OCI-LY7 (cell line): ENCODE measurements at regions not wholly inside any gene's neighbourhood (a gene's known extent, or its start where the extent isn't known, plus 50 kb on each side); places are given as distances from the start of the nearest gene placed in this dataset.

Source experiments
- BruUV-seq: library from RNA; stranded (reverse); fragments of 400-500 nt; replicated peaks from 2 replicates; lab custom pipeline; 2021; lab: Mats Ljungman, UMichigan
- CTCF ChIA-PET: fragments of 300-600 bp; sonication (Branson Sonifier 250); formaldehyde crosslinking; loops from one replicate; lab custom pipeline; 2022; ENCODE audit warnings: antibody characterized with exemption; ENCODE audit not compliant: unreplicated experiment; lab: Charles Lee
- POLR2A ChIA-PET: fragments of 300-600 bp; sonication (Branson Sonifier 250); formaldehyde crosslinking; loops from one replicate; lab custom pipeline; 2022; ENCODE audit warnings: antibody characterized with exemption; lab: Charles Lee
- DNase-seq: peaks from one replicate; pipeline ENCODE4 v3.0.0-alpha.2; 2015; ENCODE audit warnings: low spot score
- H2AFZ ChIP-seq: fragments of 200-600 bp; sonication (generic), shearing (Covaris generic); 2 replicates; pipeline ENCODE4 v1.6.1; 2014; ENCODE audit warnings: mild to moderate bottlenecking, antibody characterized with exemption, low read length, moderate library complexity
- H3K27ac ChIP-seq: fragments of 200-600 bp; sonication (generic); 2 replicates; pipeline ENCODE4 v1.5.1; 2014; ENCODE audit warnings: mixed run types, low read depth, mild to moderate bottlenecking, moderate library complexity, low read length, inconsistent platforms; ENCODE audit not compliant: poor library complexity, severe bottlenecking
- H3K36me3 ChIP-seq: fragments of 200-600 bp; sonication (generic); 2 replicates; pipeline ENCODE4 v1.6.1; 2014; ENCODE audit warnings: mild to moderate bottlenecking, antibody characterized with exemption, low read length, moderate library complexity, mixed read lengths; ENCODE audit not compliant: insufficient read depth
- H3K4me1 ChIP-seq: fragments of 200-600 bp; sonication (generic); 2 replicates; pipeline ENCODE4 v1.5.1; 2014; ENCODE audit warnings: mild to moderate bottlenecking, low read length; ENCODE audit not compliant: insufficient read depth, poor library complexity, severe bottlenecking
- H3K4me2 ChIP-seq: fragments of 200-600 bp; sonication (generic); 2 replicates; pipeline ENCODE4 v1.6.1; 2014; ENCODE audit warnings: mild to moderate bottlenecking, low read length
- H3K4me3 ChIP-seq: fragments of 200-600 bp; sonication (generic); 2 replicates; pipeline ENCODE4 v1.5.1; 2014; ENCODE audit warnings: mild to moderate bottlenecking, low read depth, low read length; ENCODE audit not compliant: poor library complexity, severe bottlenecking
- H3K79me2 ChIP-seq: fragments of 200-600 bp; sonication (generic); 2 replicates; pipeline ENCODE4 v1.6.1; 2016; ENCODE audit warnings: low read depth, mild to moderate bottlenecking, low read length, moderate library complexity, mixed read lengths; ENCODE audit not compliant: insufficient read depth
- H3K9me2 ChIP-seq: fragments of 200-600 bp; sonication (generic); 2 replicates; pipeline ENCODE4 v1.6.1; 2016; ENCODE audit warnings: mild to moderate bottlenecking, low read length, mixed read lengths; ENCODE audit not compliant: insufficient read depth
- H3K9me3 ChIP-seq: fragments of 200-600 bp; sonication (generic); 2 replicates; pipeline ENCODE4 v1.6.1; 2014; ENCODE audit warnings: mild to moderate bottlenecking, mixed run types, low read length, mixed read lengths
- H4K20me1 ChIP-seq: fragments of 200-600 bp; sonication (generic); 2 replicates; pipeline ENCODE4 v1.6.1; 2014; ENCODE audit warnings: mild to moderate bottlenecking, antibody characterized with exemption, low read length, moderate library complexity, mixed read lengths; ENCODE audit not compliant: insufficient read depth
- EZH2phosphoT487 ChIP-seq: fragments of 200-600 bp; sonication (generic); IDR thresholded peaks from 2 replicates; pipeline ENCODE4 v1.6.1; 2018; ENCODE audit warnings: low read depth, borderline replicate concordance, mild to moderate bottlenecking, mixed run types, antibody characterized with exemption, low read length, moderate library complexity, mixed read lengths
- intact Hi-C: fragments of 100-400 bp; cut with micrococcal nuclease; formaldehyde crosslinking; loops from one replicate; pipeline ENCODE4 v1.10.0; 2022; ENCODE audit not compliant: unreplicated experiment
- TF ChIP-seq, protein P1 (sequence below): fragments of 200-600 bp; sonication (generic); conservative IDR thresholded peaks from 2 replicates; pipeline ENCODE4 v1.5.1; 2014; ENCODE audit warnings: mild to moderate bottlenecking, antibody characterized with exemption, low read length, moderate library complexity, mixed read lengths

GRCh38 chr12:83349907-83350611 is 663.4 kb downstream of the TMTC2 start:
- intact Hi-C loops: no loop called here
- Histone ChIP-seq H3K27ac (no peak overlapping the region), H3K9me2 (no peaks in the 10 kb centered on the region), H3K36me3 (no peaks in the 10 kb centered on the region), H3K4me3 (no peak overlapping the region), H3K79me2 (no peaks in the 10 kb centered on the region), H3K4me2 (no peak overlapping the region), H3K9me3 (no peaks in the 10 kb centered on the region), H3K4me1 (no peaks in the 10 kb centered on the region), H4K20me1 (no peaks in the 10 kb centered on the region), H2AFZ (no peak overlapping the region)
- no peak for DNase-seq
- BruUV-seq: no TSS peak
- TF ChIP-seq, protein P1, sequence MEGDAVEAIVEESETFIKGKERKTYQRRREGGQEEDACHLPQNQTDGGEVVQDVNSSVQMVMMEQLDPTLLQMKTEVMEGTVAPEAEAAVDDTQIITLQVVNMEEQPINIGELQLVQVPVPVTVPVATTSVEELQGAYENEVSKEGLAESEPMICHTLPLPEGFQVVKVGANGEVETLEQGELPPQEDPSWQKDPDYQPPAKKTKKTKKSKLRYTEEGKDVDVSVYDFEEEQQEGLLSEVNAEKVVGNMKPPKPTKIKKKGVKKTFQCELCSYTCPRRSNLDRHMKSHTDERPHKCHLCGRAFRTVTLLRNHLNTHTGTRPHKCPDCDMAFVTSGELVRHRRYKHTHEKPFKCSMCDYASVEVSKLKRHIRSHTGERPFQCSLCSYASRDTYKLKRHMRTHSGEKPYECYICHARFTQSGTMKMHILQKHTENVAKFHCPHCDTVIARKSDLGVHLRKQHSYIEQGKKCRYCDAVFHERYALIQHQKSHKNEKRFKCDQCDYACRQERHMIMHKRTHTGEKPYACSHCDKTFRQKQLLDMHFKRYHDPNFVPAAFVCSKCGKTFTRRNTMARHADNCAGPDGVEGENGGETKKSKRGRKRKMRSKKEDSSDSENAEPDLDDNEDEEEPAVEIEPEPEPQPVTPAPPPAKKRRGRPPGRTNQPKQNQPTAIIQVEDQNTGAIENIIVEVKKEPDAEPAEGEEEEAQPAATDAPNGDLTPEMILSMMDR: no peak
- TF ChIP-seq EZH2phosphoT487: no peak
- ChIA-PET CTCF (no interaction called here), POLR2A (interaction anchor here (0.7 kb wide), 1 partner anchor 559 kb away, joined by 4 read pairs; no protein-coding TSS in a partner anchor)

- no peak overlapping the region for H3K4me2 ChIP-seq
- H3K9me3 ChIP-seq: no peaks in the 10 kb centered on the region
- intact Hi-C loops: no loop called here
- no peak for DNase-seq
- POLR2A ChIA-PET: no interaction called here
- H3K9me2 ChIP-seq: no peaks in the 10 kb centered on the region
- no peaks in the 10 kb centered on the region for H3K79me2 ChIP-seq
- H4K20me1 ChIP-seq: no peaks in the 10 kb centered on the region
- no peak overlapping the region for H3K4me3 ChIP-seq
- BruUV-seq: no TSS peak
- no peaks in the 10 kb centered on the region for H3K36me3 ChIP-seq
- no peaks in the 10 kb centered on the region for H3K4me1 ChIP-seq
- CTCF ChIA-PET: no interaction called here
- TF ChIP-seq, protein P1: no peak
- TF ChIP-seq EZH2phosphoT487: no peak
- no peak overlapping the region for H2AFZ ChIP-seq
- H3K27ac ChIP-seq: no peak overlapping the region
Observed at GRCh38 chr12:83346333-83346732, 659.6 kb downstream of the TMTC2 start.

- no peak for DNase-seq
- Histone ChIP-seq H3K4me1 (no peaks in the 10 kb centered on the region), H3K9me3 (no peaks in the 10 kb centered on the region), H3K79me2 (no peaks in the 10 kb centered on the region), H3K27ac (no peak overlapping the region), H3K4me3 (no peak overlapping the region), H3K36me3 (no peaks in the 10 kb centered on the region), H3K9me2 (no peaks in the 10 kb centered on the region), H3K4me2 (no peak overlapping the region), H4K20me1 (no peaks in the 10 kb centered on the region), H2AFZ (no peak overlapping the region)
- TF ChIP-seq, protein P1: no peak
- no peak for TF ChIP-seq EZH2phosphoT487
- CTCF ChIA-PET: no interaction called here
- intact Hi-C loops: no loop called here
- BruUV-seq: no TSS peak
- POLR2A ChIA-PET: interaction anchor here (0.6 kb wide), 1 partner anchor 13 kb away, joined by 3 read pairs; no protein-coding TSS in a partner anchor
Observed at GRCh38 chr12:83343767-83344166, 657.1 kb downstream of the TMTC2 start.
